GM23248 (cell line): ENCODE measurements at regions not wholly inside any gene's neighbourhood (a gene's known extent, or its start where the extent isn't known, plus 50 kb on each side); places are given as distances from the start of the nearest gene placed in this dataset.
"Not testable (repeated sequence)": the region's sequence is repeated elsewhere in the genome, so short reads cannot be mapped to it uniquely, and the experiment has no call there.

ENCODE experiments used
- DNase-seq: peaks from one replicate; pipeline ENCODE4 v3.0.0-alpha.2; 2015
- H2AFZ ChIP-seq: fragments of 200-600 bp; sonication (generic); 2 replicates; pipeline ENCODE4 v1.6.1; 2016; ENCODE audit warnings: antibody characterized with exemption
- H3F3A ChIP-seq: fragments of 200-600 bp; sonication (generic); 2 replicates; pipeline ENCODE4 v1.6.1; 2016; ENCODE audit warnings: mild to moderate bottlenecking, antibody characterized with exemption, mixed run types; ENCODE audit not compliant: insufficient read depth
- H3K27ac ChIP-seq: fragments of 200-600 bp; sonication (generic); 2 replicates; pipeline ENCODE4 v1.5.1; 2016; ENCODE audit warnings: mild to moderate bottlenecking
- H3K27me3 ChIP-seq: fragments of 200-600 bp; sonication (generic); replicated peaks from 2 replicates; pipeline ENCODE4 v1.6.1; 2016; ENCODE audit warnings: mild to moderate bottlenecking; ENCODE audit not compliant: insufficient read depth
- H3K36me3 ChIP-seq: fragments of 200-600 bp; sonication (generic); 2 replicates; pipeline ENCODE4 v1.6.1; 2016; ENCODE audit warnings: low read depth, mild to moderate bottlenecking
- H3K4me1 ChIP-seq: fragments of 200-600 bp; sonication (generic); 2 replicates; pipeline ENCODE4 v1.6.1; 2016; ENCODE audit warnings: mild to moderate bottlenecking; ENCODE audit not compliant: insufficient read depth
- H3K4me2 ChIP-seq: fragments of 200-600 bp; sonication (generic); one replicate; pipeline ENCODE4 v1.6.1; 2016; ENCODE audit warnings: mild to moderate bottlenecking; ENCODE audit not compliant: unreplicated experiment
- H3K4me3 ChIP-seq: fragments of 200-600 bp; sonication (generic); 2 replicates; pipeline ENCODE4 v1.5.1; 2016; ENCODE audit warnings: mild to moderate bottlenecking
- H3K79me2 ChIP-seq: fragments of 200-600 bp; sonication (generic); 2 replicates; pipeline ENCODE4 v1.6.1; 2016; ENCODE audit warnings: mild to moderate bottlenecking; ENCODE audit not compliant: insufficient read depth
- H3K9ac ChIP-seq: fragments of 200-600 bp; sonication (generic); 2 replicates; pipeline ENCODE4 v1.6.1; 2016; ENCODE audit warnings: mild to moderate bottlenecking
- H3K9me2 ChIP-seq: fragments of 200-600 bp; sonication (generic); 2 replicates; pipeline ENCODE4 v1.6.1; 2016; ENCODE audit warnings: mixed run types, mild to moderate bottlenecking, moderate library complexity; ENCODE audit not compliant: insufficient read depth
- H3K9me3 ChIP-seq: fragments of 200-600 bp; sonication (generic); one replicate; pipeline ENCODE4 v1.6.1; 2017; ENCODE audit warnings: low read depth
- H4K20me1 ChIP-seq: fragments of 200-600 bp; sonication (generic); 2 replicates; pipeline ENCODE4 v1.6.0; 2016; ENCODE audit not compliant: insufficient read depth
- WGBS, 2 experiments: methylation state at CpG; one replicate each; pipeline ENCODE4 v1.1.6; 2015 to 2017; ENCODE audit warnings: low lambda C conversion rate in 2 of 2, low coverage in 1 of 2; ENCODE audit errors: missing lambda C conversion rate in 2 of 2; 5-methylcytosine and 5-hydroxymethylcytosine counted together
- in situ Hi-C: fragments of 300-500 bp; cut with MboI; formaldehyde crosslinking; loops from 2 replicates; pipeline ENCODE4 v1.15.0; 2020

GRCh38 chr7:29673635-29674034 is 110.0 kb downstream of the PRR15 start:
- 100% methylated on average over 1 of the region's 1 CpG for whole genome bisulfite sequencing, 2 experiments
- DNase-seq, H3F3A ChIP-seq, in situ Hi-C loops, H3K9me3 ChIP-seq, H3K4me1 ChIP-seq, H3K27ac ChIP-seq, H3K4me3 ChIP-seq, H3K27me3 ChIP-seq, H2AFZ ChIP-seq, H3K9ac ChIP-seq, H3K4me2 ChIP-seq, H3K36me3 ChIP-seq, H3K9me2 ChIP-seq, H4K20me1 ChIP-seq: not testable (repeated sequence)
- H3K79me2 ChIP-seq = peaks cover 47% of the 10 kb centered on the region

DNA sequence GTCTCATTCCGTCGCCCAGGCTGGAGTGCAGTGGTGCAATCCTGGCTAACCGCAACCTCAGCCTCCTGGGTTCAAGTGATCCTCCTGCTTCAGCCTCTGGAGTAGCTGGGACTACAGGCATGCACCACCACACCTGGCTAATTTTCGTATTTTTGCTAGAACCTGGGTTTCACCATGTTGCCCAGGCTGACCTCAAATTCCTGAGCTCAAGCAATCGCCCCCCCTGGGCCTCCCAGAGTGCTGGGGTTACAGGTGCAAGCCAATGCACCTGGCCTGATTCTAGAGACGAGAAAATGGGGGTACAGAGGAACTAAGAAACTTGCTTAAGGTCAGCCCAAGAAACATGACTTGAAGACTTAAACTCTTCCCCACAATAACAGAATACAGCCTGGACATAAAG is 111.0 kb downstream of the PRR15 start:
- DNase-seq = not testable (repeated sequence)

GRCh38 chr7:29677254-29677653 is 113.6 kb downstream of the PRR15 start:
- H3F3A ChIP-seq, H3K4me2 ChIP-seq, H2AFZ ChIP-seq, in situ Hi-C loops, H3K4me3 ChIP-seq, H4K20me1 ChIP-seq, DNase-seq, H3K27me3 ChIP-seq, H3K9ac ChIP-seq, H3K9me2 ChIP-seq, H3K27ac ChIP-seq, H3K36me3 ChIP-seq, H3K9me3 ChIP-seq, H3K4me1 ChIP-seq: not testable (repeated sequence)
- peaks cover 71% of the 10 kb centered on the region for H3K79me2 ChIP-seq
- WGBS, 2 experiments = 95 to 97% methylated on average over 2 of the region's 2 CpGs

More for the DNA sequence above, 111.0 kb downstream of the PRR15 start:
- H3F3A ChIP-seq, in situ Hi-C loops, H3K9me2 ChIP-seq, H3K4me3 ChIP-seq, H3K27me3 ChIP-seq, H2AFZ ChIP-seq, H3K4me2 ChIP-seq, H3K4me1 ChIP-seq, H3K27ac ChIP-seq, H4K20me1 ChIP-seq, H3K36me3 ChIP-seq, H3K9me3 ChIP-seq, H3K9ac ChIP-seq: not testable (repeated sequence)
- H3K79me2 ChIP-seq = peaks cover 52% of the 10 kb centered on the region
- WGBS, 2 experiments = 88 to 89% methylated on average over 5 to 6 of the region's 6 CpGs

- H3K4me3 ChIP-seq, H3K9me2 ChIP-seq, in situ Hi-C loops: not testable (repeated sequence)
Observed at GRCh38 chr7:29679963-29680362, 116.3 kb downstream of the PRR15 start.

DNA sequence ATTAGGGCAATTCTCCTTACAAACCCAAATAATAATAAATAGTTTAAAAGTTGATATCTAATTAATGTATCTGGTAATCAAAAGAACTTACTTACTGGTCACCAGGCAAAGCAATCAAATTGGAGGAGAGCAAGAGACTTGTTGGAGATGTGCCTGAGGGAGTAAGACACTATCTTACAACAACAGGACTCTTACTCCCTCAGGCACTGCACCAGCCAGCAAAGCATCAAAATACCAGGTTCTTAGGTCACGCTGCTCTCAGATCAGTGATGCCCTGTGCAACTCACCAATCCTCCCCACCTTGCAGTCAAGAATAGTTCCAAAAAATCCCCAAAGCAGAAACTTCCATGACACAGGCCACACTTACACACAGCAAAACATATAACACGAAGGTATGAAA is 117.0 kb downstream of the PRR15 start:
- H3K27ac ChIP-seq, H3K9me3 ChIP-seq, in situ Hi-C loops, H3F3A ChIP-seq, H3K9ac ChIP-seq, DNase-seq, H3K4me3 ChIP-seq, H3K9me2 ChIP-seq, H3K4me2 ChIP-seq, H3K4me1 ChIP-seq, H3K27me3 ChIP-seq, H3K36me3 ChIP-seq, H2AFZ ChIP-seq, H4K20me1 ChIP-seq: not testable (repeated sequence)
- peaks cover 70% of the 10 kb centered on the region for H3K79me2 ChIP-seq
- 97 to 99% methylated on average over 2 of the region's 2 CpGs for WGBS, 2 experiments

More at GRCh38 chr7:29679963-29680362, 116.3 kb downstream of the PRR15 start:
- H2AFZ ChIP-seq, H3K9ac ChIP-seq, H3F3A ChIP-seq, H4K20me1 ChIP-seq, H3K9me3 ChIP-seq, H3K4me2 ChIP-seq, H3K27ac ChIP-seq, DNase-seq, H3K27me3 ChIP-seq, H3K36me3 ChIP-seq, H3K4me1 ChIP-seq: not testable (repeated sequence)
- WGBS, 2 experiments = 76 to 79% methylated on average over 2 of the region's 2 CpGs
- peaks cover 70% of the 10 kb centered on the region for H3K79me2 ChIP-seq

DNA sequence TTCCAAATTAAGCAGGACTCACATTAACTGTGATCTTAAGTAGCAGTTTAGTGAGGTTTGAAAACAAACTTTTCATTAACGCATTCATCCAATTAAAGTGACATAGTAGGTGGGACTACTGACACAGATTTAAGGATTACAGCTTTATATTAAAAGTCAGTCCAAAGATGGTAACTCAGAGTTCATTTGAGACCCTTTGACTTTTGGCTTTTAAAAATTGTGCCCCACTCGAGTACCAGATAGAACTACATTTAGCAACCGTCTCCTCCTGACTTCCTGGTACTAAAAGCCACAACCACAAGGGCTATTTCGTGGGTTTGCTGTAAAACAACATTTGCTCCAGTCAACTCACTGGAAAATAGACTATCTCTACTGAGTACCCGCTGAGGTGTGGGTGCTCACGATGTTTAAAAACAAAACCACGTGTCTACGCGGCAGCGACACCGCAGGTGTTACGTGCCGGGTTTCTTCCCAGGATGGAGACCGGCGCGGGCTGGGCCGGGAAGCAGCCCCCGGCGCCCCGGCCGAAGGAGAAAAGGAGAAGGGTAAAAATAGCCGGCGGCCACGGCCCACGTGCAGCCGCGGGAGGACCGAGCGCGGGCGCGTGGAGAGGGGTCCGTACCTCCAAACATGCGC is 120.6 kb downstream of the PRR15 start:
- Histone ChIP-seq H3K27ac (peak overlapping the region; percentile 80), H3K4me2 (peak overlapping the region; percentile 73), H3K79me2 (peaks cover 42% of the 10 kb centered on the region), H3K4me3 (peak overlapping the region; percentile 76), H2AFZ (peak overlapping the region; percentile 87), H3K9ac (peak overlapping the region; percentile 83)
- H3K4me1 ChIP-seq, H3K9me2 ChIP-seq, H3K36me3 ChIP-seq, H3K27me3 ChIP-seq, in situ Hi-C loops, H4K20me1 ChIP-seq, H3F3A ChIP-seq, H3K9me3 ChIP-seq: not testable (repeated sequence)
- 1 to 2% methylated on average over 30 to 32 of the region's 34 CpGs for WGBS, 2 experiments
- DNase-seq = peak; percentile 35
